ENCODE measurements at regions not wholly inside any gene's neighbourhood (a gene's known extent, or its start where the extent isn't known, plus 50 kb on each side); places are given as distances from the start of the nearest gene placed in this dataset.

- TF ChIP-seq CTCF (IDR thresholded peaks at IDR 0.05) (no peak), POLR2A (IDR thresholded peaks at IDR 0.05) (no peak)
These were observed 594.0 kb downstream of the KCNH5 start for GRCh38 chr14:62451221-62451620.

Data from adrenal gland (tissue), 5 donors.